WTC11 (cell line): ENCODE measurements at regions not wholly inside any gene's neighbourhood (a gene's known extent, or its start where the extent isn't known, plus 50 kb on each side); places are given as distances from the start of the nearest gene placed in this dataset.

Experiments
- ATF1 ChIP-seq: sonication (generic); formaldehyde crosslinking; IDR thresholded peaks from 2 replicates; pipeline ENCODE4 v1.8.1; 2023; ENCODE audit warnings: mild to moderate bottlenecking, moderate library complexity, missing genetic modification reagents
- ESRRA ChIP-seq: sonication (generic); formaldehyde crosslinking; IDR thresholded peaks from 2 replicates; pipeline ENCODE4 v1.8.1; 2022; ENCODE audit warnings: mild to moderate bottlenecking, missing genetic modification reagents, borderline replicate concordance
- FOXK1 ChIP-seq: sonication (generic); formaldehyde crosslinking; IDR thresholded peaks from 2 replicates; pipeline ENCODE4 v1.8.0; 2022; ENCODE audit warnings: mild to moderate bottlenecking, moderate library complexity, missing genetic modification reagents
- GABPB1 ChIP-seq: sonication (generic); formaldehyde crosslinking; IDR thresholded peaks from 2 replicates; pipeline ENCODE4 v1.8.1; 2023; ENCODE audit warnings: mild to moderate bottlenecking, missing genetic modification reagents
- HMGA2 ChIP-seq: fragments of 250-450 bp; sonication (Bioruptor Pico); IDR thresholded peaks from 2 replicates; pipeline ENCODE4 v1.4.0; 2021; ENCODE audit warnings: mild to moderate bottlenecking, moderate library complexity
- NR1H2 ChIP-seq: sonication (generic); formaldehyde crosslinking; IDR thresholded peaks from 2 replicates; pipeline ENCODE4 v1.9.0; 2021; ENCODE audit warnings: mild to moderate bottlenecking, moderate library complexity, missing genetic modification reagents
- RELA ChIP-seq: sonication (generic); formaldehyde crosslinking; IDR thresholded peaks from 2 replicates; pipeline ENCODE4 v1.8.1; 2022; ENCODE audit warnings: missing genetic modification reagents, mild to moderate bottlenecking, borderline replicate concordance
- SMAD4 ChIP-seq: sonication (generic); formaldehyde crosslinking; IDR thresholded peaks from 2 replicates; pipeline ENCODE4 v1.8.0; 2022; ENCODE audit warnings: mild to moderate bottlenecking, missing genetic modification reagents
- TEAD4 ChIP-seq: sonication (generic); formaldehyde crosslinking; IDR thresholded peaks from 2 replicates; pipeline ENCODE4 v1.8.0; 2022; ENCODE audit warnings: mild to moderate bottlenecking, missing genetic modification reagents
- ZNF121 ChIP-seq: sonication (generic); formaldehyde crosslinking; IDR thresholded peaks from 2 replicates; pipeline ENCODE4 v1.8.0; 2023; ENCODE audit warnings: missing genetic modification reagents
- ZNF317 ChIP-seq: sonication (generic); formaldehyde crosslinking; IDR thresholded peaks from 2 replicates; pipeline ENCODE4 v1.8.1; 2023; ENCODE audit warnings: low read depth, mild to moderate bottlenecking, moderate library complexity, missing genetic modification reagents, borderline replicate concordance
- TF ChIP-seq, protein P1 (sequence below): fragments of 200-600 bp; IDR thresholded peaks from 2 replicates; pipeline ENCODE4 v1.8.0; 2022; ENCODE audit warnings: antibody characterized with exemption
- TF ChIP-seq, protein P2 (sequence below): sonication (generic); formaldehyde crosslinking; IDR thresholded peaks from 2 replicates; pipeline ENCODE4 v1.8.0; 2022; ENCODE audit warnings: mild to moderate bottlenecking, missing genetic modification reagents

DNA sequence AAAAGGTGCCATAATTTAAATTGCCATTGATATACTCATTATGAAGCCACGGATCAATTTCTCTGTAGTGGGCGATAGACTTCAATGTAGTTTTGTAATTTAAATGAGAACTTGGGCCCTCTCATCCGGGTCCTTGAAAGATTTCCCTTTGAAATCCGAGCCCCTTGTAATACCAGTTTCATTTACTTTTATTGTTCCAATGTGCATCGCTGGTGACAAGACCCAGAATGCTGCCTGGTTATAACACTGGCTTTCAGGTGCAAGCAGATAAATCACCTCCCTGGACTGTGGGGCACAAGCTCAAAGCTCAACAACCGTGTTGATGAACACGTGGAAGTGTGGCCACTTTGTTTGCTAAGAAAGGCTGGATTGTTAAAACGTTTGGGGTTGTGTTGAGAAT, 68.9 kb upstream of the FZD10 start:
- TF ChIP-seq RELA (CRISPR knock-in tag) (no peak), ZNF121 (CRISPR knock-in tag) (no peak), TEAD4 (CRISPR knock-in tag) (no peak), ATF1 (no peak), NR1H2 (CRISPR knock-in tag) (no peak), ESRRA (no peak), HMGA2 (CRISPR knock-in tag) (no peak), GABPB1 (no peak), FOXK1 (no peak), ZNF317 (no peak), SMAD4 (no peak)
- TF ChIP-seq, protein P1, sequence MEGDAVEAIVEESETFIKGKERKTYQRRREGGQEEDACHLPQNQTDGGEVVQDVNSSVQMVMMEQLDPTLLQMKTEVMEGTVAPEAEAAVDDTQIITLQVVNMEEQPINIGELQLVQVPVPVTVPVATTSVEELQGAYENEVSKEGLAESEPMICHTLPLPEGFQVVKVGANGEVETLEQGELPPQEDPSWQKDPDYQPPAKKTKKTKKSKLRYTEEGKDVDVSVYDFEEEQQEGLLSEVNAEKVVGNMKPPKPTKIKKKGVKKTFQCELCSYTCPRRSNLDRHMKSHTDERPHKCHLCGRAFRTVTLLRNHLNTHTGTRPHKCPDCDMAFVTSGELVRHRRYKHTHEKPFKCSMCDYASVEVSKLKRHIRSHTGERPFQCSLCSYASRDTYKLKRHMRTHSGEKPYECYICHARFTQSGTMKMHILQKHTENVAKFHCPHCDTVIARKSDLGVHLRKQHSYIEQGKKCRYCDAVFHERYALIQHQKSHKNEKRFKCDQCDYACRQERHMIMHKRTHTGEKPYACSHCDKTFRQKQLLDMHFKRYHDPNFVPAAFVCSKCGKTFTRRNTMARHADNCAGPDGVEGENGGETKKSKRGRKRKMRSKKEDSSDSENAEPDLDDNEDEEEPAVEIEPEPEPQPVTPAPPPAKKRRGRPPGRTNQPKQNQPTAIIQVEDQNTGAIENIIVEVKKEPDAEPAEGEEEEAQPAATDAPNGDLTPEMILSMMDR, result no peak
- TF ChIP-seq, protein P2, sequence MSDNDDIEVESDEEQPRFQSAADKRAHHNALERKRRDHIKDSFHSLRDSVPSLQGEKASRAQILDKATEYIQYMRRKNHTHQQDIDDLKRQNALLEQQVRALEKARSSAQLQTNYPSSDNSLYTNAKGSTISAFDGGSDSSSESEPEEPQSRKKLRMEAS, result no peak
